SK-N-MC (cell line): ENCODE measurements at regions not wholly inside any gene's neighbourhood (a gene's known extent, or its start where the extent isn't known, plus 50 kb on each side); places are given as distances from the start of the nearest gene placed in this dataset.

Experiments used
- DNase-seq: peaks from one replicate; pipeline ENCODE4 v3.0.0-alpha.2; 2011; ENCODE audit warnings: low read depth, low spot score
- H3K27ac ChIP-seq: fragments of 200-600 bp; sonication (generic); 2 replicates; pipeline ENCODE4 v1.5.1; 2016; ENCODE audit warnings: mixed run types
- H3K36me3 ChIP-seq: fragments of 200-600 bp; sonication (generic); 2 replicates; pipeline ENCODE4 v1.6.1; 2017; ENCODE audit warnings: antibody characterized with exemption, low read length, mixed read lengths; ENCODE audit not compliant: insufficient read depth
- H3K4me3 ChIP-seq: fragments of 200-600 bp; sonication (generic); 2 replicates; pipeline ENCODE4 v1.5.1; 2016
- H3K9ac ChIP-seq: fragments of 200-600 bp; sonication (generic); 2 replicates; pipeline ENCODE4 v1.8.0; 2017; ENCODE audit warnings: mixed run types, mixed read lengths; ENCODE audit not compliant: insufficient read length
- H3K9me3 ChIP-seq: fragments of 200-600 bp; sonication (generic); 2 replicates; pipeline ENCODE4 v1.6.1; 2017; ENCODE audit warnings: low read depth, mild to moderate bottlenecking, antibody characterized with exemption, low read length, moderate library complexity, mixed read lengths
- EZH2 ChIP-seq: fragments of 200-600 bp; sonication (generic); IDR thresholded peaks from one replicate; pipeline ENCODE4 v1.6.1; 2017; ENCODE audit warnings: antibody characterized with exemption
- FOXP2 ChIP-seq: optimal IDR thresholded peaks from 2 replicates; pipeline ENCODE3; 2011; ENCODE audit warnings: mild to moderate bottlenecking, moderate library complexity; ENCODE audit not compliant: insufficient read depth; ENCODE audit errors: extremely low read length, control extremely low read depth
- POLR2AphosphoS5 ChIP-seq: IDR thresholded peaks from 2 replicates; pipeline ENCODE4 v1.6.1; 2012; ENCODE audit warnings: mild to moderate bottlenecking, low read depth, low read length, borderline replicate concordance

- TF ChIP-seq EZH2 = no peak
- no peak for TF ChIP-seq FOXP2
- no peak for TF ChIP-seq POLR2AphosphoS5
- Histone ChIP-seq H3K9me3 (no peaks in the 10 kb centered on the region), H3K9ac (no peak overlapping the region), H3K27ac (no peak overlapping the region), H3K4me3 (no peak overlapping the region), H3K36me3 (no peaks in the 10 kb centered on the region)
- DNase-seq = no peak
Measured at GRCh38 chr11:80241766-80242165, 800.9 kb upstream of the TENM4 start.

DNA sequence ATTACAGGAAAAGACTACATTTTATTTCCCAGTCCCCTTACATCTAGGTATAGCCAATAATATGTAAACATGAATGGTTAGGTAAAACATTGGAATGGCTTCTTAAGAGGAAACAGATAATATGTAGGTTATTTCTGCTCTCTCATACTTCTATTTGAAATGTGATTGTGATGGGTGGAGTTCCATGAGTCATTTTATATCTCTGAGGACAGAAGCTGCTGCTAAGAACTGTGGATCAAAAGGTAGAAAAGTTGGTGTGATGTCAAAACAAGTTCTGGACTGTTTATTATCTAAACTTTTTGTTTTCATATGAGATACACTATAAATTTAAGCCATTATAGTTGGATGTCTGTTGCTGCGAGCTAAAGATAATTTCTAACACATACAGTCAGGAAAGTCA lies 799.4 kb upstream of the TENM4 start:
- DNase-seq = no peak
- H3K4me3 ChIP-seq = no peak overlapping the region
- no peaks in the 10 kb centered on the region for H3K36me3 ChIP-seq

GRCh38 chr11:80239217-80239616 lies 798.4 kb upstream of the TENM4 start:
- Histone ChIP-seq H3K9ac (no peak overlapping the region), H3K36me3 (no peaks in the 10 kb centered on the region), H3K4me3 (no peak overlapping the region), H3K27ac (no peak overlapping the region), H3K9me3 (no peaks in the 10 kb centered on the region)
- TF ChIP-seq FOXP2 = no peak
- no peak for TF ChIP-seq EZH2
- TF ChIP-seq POLR2AphosphoS5 = no peak
- DNase-seq = no peak

More for the DNA sequence above, 799.4 kb upstream of the TENM4 start:
- H3K27ac ChIP-seq = no peak overlapping the region
- no peak overlapping the region for H3K9ac ChIP-seq
- TF ChIP-seq POLR2AphosphoS5 (no peak), FOXP2 (no peak), EZH2 (no peak)
- H3K9me3 ChIP-seq = no peaks in the 10 kb centered on the region

DNA sequence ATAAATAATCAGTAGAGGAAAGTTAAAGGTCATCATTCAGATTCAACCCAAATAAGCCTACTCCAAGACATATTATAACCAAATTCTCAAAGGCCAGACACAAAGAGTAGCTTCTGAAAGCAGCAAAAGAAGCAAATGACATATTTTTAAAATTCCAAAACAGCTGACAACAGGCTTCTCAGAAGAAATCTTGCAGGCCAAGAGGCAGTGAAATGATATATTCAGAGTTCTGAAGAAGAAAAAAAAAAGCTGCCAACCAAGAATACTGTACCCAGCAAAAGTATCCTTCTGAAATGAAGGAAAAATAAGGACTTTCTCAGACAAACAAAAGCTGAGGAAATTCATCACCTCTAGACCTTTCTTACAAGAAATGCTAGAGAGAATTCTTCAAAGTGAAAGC lies 787.1 kb upstream of the TENM4 start:
- DNase-seq = no peak
- H3K27ac ChIP-seq = no peak overlapping the region
- no peak for TF ChIP-seq POLR2AphosphoS5
- no peak for TF ChIP-seq EZH2
- no peak for TF ChIP-seq FOXP2
- no peak overlapping the region for H3K4me3 ChIP-seq
- no peaks in the 10 kb centered on the region for H3K36me3 ChIP-seq
- no peak overlapping the region for H3K9ac ChIP-seq
- H3K9me3 ChIP-seq = no peaks in the 10 kb centered on the region

GRCh38 chr11:80214413-80214812 lies 773.6 kb upstream of the TENM4 start:
- no peak for DNase-seq
- no peak for TF ChIP-seq POLR2AphosphoS5
- no peak for TF ChIP-seq EZH2
- no peak for TF ChIP-seq FOXP2

GRCh38 chr11:80211673-80212072 lies 770.8 kb upstream of the TENM4 start:
- no peak for TF ChIP-seq FOXP2
- TF ChIP-seq POLR2AphosphoS5 = no peak
- no peak for TF ChIP-seq EZH2
- H3K36me3 ChIP-seq = no peaks in the 10 kb centered on the region
- H3K9ac ChIP-seq = no peak overlapping the region
- H3K4me3 ChIP-seq = no peak overlapping the region
- H3K27ac ChIP-seq = no peak overlapping the region
- no peak for DNase-seq
- H3K9me3 ChIP-seq = no peaks in the 10 kb centered on the region

More at GRCh38 chr11:80214413-80214812, 773.6 kb upstream of the TENM4 start:
- Histone ChIP-seq H3K9me3 (no peaks in the 10 kb centered on the region), H3K4me3 (no peak overlapping the region), H3K27ac (no peak overlapping the region), H3K9ac (no peak overlapping the region), H3K36me3 (no peaks in the 10 kb centered on the region)

- Histone ChIP-seq H3K36me3 (no peaks in the 10 kb centered on the region), H3K27ac (no peak overlapping the region), H3K9ac (no peak overlapping the region), H3K4me3 (no peak overlapping the region), H3K9me3 (no peaks in the 10 kb centered on the region)
- DNase-seq = no peak
- TF ChIP-seq FOXP2 (no peak), POLR2AphosphoS5 (no peak), EZH2 (no peak)
Measured at GRCh38 chr11:80204021-80204420, 763.2 kb upstream of the TENM4 start.

GRCh38 chr11:80196932-80197554 lies 756.2 kb upstream of the TENM4 start:
- no peak overlapping the region for H3K9ac ChIP-seq
- H3K4me3 ChIP-seq = no peak overlapping the region
- no peaks in the 10 kb centered on the region for H3K9me3 ChIP-seq
- H3K36me3 ChIP-seq = no peaks in the 10 kb centered on the region
- TF ChIP-seq FOXP2 (no peak), EZH2 (no peak)
- DNase-seq = no peak
- H3K27ac ChIP-seq = no peak overlapping the region

DNA sequence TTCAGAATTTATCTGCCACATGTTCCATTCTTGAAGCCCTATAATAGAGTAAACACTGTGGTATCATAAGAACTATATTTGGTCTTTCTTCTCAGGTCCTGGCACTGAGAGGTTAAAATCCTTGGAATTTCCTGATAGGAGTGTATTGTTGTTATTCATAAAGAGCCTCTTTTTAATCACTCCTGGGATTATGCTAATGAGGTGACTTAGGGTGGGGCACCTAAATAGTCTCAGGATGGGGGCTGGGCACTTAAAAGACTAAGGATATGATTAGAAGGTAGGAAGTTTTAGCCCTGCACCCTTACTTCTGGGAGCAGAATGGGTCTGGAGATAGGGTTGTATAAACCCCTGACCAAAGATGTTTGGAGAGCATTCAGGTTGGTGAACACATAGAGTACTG lies 755.2 kb upstream of the TENM4 start:
- DNase-seq = no peak
- no peak overlapping the region for H3K4me3 ChIP-seq
- H3K9ac ChIP-seq = no peak overlapping the region
- no peaks in the 10 kb centered on the region for H3K9me3 ChIP-seq
- TF ChIP-seq POLR2AphosphoS5 = no peak
- no peak for TF ChIP-seq FOXP2
- no peak for TF ChIP-seq EZH2
- no peak overlapping the region for H3K27ac ChIP-seq
- no peaks in the 10 kb centered on the region for H3K36me3 ChIP-seq
